ENCODE measurements at regions not wholly inside any gene's neighbourhood (a gene's known extent, or its start where the extent isn't known, plus 50 kb on each side); places are given as distances from the start of the nearest gene placed in this dataset.

- H3K9me3 ChIP-seq (ENCODE audit: insufficient read depth in 2 of 2, low read depth in 1 of 2, low read length in 1 of 2): no peaks in the 10 kb centered on the region
- no peaks in the 10 kb centered on the region for H3K27me3 ChIP-seq (replicated peaks in 1 of 4; ENCODE audit: control insufficient read depth in 3 of 4, extremely low read depth in 1 of 4, insufficient read depth in 3 of 4, low read length in 3 of 4)
- H3K36me3 ChIP-seq (ENCODE audit: control insufficient read depth in 2 of 4, insufficient read depth in 4 of 4, low read length in 3 of 4): no peaks in the 10 kb centered on the region
- no peak overlapping the region for H3K56ac ChIP-seq (replicated peaks; ENCODE audit: insufficient read length, low read depth, low read length)
- no peak overlapping the region for H4K91ac ChIP-seq (replicated peaks; ENCODE audit: insufficient read length, low read length)
- no peak overlapping the region for H4K8ac ChIP-seq (ENCODE audit: extremely low read depth, insufficient read depth, low read length)
- 85% methylated on average over 1 of the region's 1 CpG; no CpG with 5 or more reads in 1 of the 2 experiments for WGBS, 2 experiments (ENCODE audit: extremely low coverage in 1 of 2, insufficient coverage in 1 of 2, insufficient read length in 1 of 2, insufficient replicate concordance in 2 of 2, low coverage in 1 of 2, low lambda C conversion rate in 2 of 2, missing lambda C conversion rate in 1 of 2)
- no peak overlapping the region for H2BK20ac ChIP-seq (ENCODE audit: low read length)
- no peak overlapping the region for H3K9ac ChIP-seq (replicated peaks in 1 of 4; ENCODE audit: extremely low read depth in 1 of 4, low read depth in 3 of 4, low read length in 3 of 4)
- TF ChIP-seq CTBP2 (IDR thresholded peaks at IDR 0.05; ENCODE audit: borderline replicate concordance, insufficient read depth, insufficient read length, low read length) (no peak), SP2 (IDR thresholded peaks at IDR 0.05; ENCODE audit: low read length) (no peak), TAF7 (optimal IDR thresholded peaks at IDR 0.05; ENCODE audit: borderline replicate concordance, low read depth, low read length) (no peak), CTCF (IDR thresholded peaks at IDR 0.05; ENCODE audit: control extremely low read depth in 1 of 3, insufficient read depth in 1 of 3, low read depth in 1 of 3, low read length in 3 of 3) (no peak), CREB1 (IDR thresholded peaks at IDR 0.05) (no peak), EZH2 (IDR thresholded peaks at IDR 0.05; ENCODE audit: low read depth, low read length, severe bottlenecking) (no peak), HDAC2 (IDR thresholded peaks at IDR 0.05; ENCODE audit: borderline replicate concordance in 1 of 2, low read depth in 2 of 2, low read length in 2 of 2) (no peak), MAFK (IDR thresholded peaks at IDR 0.05; ENCODE audit: low read depth, low read length) (no peak), SRF (IDR thresholded peaks at IDR 0.05; ENCODE audit: low read depth, low read length) (no peak), RNF2 (IDR thresholded peaks at IDR 0.05; ENCODE audit: borderline replicate concordance, low read depth, low read length, missing control alignments, poor library complexity, severe bottlenecking) (no peak)
- H3K79me2 ChIP-seq (ENCODE audit: control insufficient read depth in 1 of 2, insufficient read depth in 2 of 2, low read length in 2 of 2): no peaks in the 10 kb centered on the region
- no peak overlapping the region for H2BK12ac ChIP-seq (ENCODE audit: low read depth, low read length)
- no peak overlapping the region for H3K14ac ChIP-seq (ENCODE audit: insufficient read length)
- H2BK120ac ChIP-seq (replicated peaks; ENCODE audit: low read depth, low read length): no peak overlapping the region
- H3K23ac ChIP-seq (ENCODE audit: insufficient read length): no peak overlapping the region
- H3K18ac ChIP-seq (ENCODE audit: extremely low read depth, low read length): no peak overlapping the region
- H2AFZ ChIP-seq (ENCODE audit: low read length): no peak overlapping the region
- H3K27ac ChIP-seq (ENCODE audit: low read depth, low read length): no peak overlapping the region
- ChIA-PET CTCF (ENCODE audit: partially characterized antibody) (interaction anchor here (1.7 kb wide), 1 partner anchor 357 kb away, joined by 5 read pairs; no protein-coding TSS in a partner anchor), POLR2A (ENCODE audit: partially characterized antibody) (no interaction called here)
- no peaks in the 10 kb centered on the region for H3K79me1 ChIP-seq (ENCODE audit: low read depth, low read length)
- H3K4me1 ChIP-seq (replicated peaks in 1 of 4; ENCODE audit: control insufficient read depth in 3 of 4, insufficient read depth in 4 of 4, low read length in 3 of 4): no peaks in the 10 kb centered on the region
- no peak overlapping the region for H3K4ac ChIP-seq (replicated peaks; ENCODE audit: insufficient read length, low read depth, low read length)
- DNase-seq (ENCODE audit: low read depth in 1 of 2, low spot score in 2 of 2) (no peak), FAIRE-seq (no peak)
- no peak overlapping the region for H3K4me2 ChIP-seq (ENCODE audit: insufficient read depth in 1 of 2, low read depth in 2 of 2, low read length in 2 of 2)
- no peak overlapping the region for H2AK5ac ChIP-seq (ENCODE audit: low read depth, low read length)
- H3K23me2 ChIP-seq (ENCODE audit: low read depth, low read length): no peaks in the 10 kb centered on the region
- no peak overlapping the region for H2BK15ac ChIP-seq (ENCODE audit: low read length)
- no peak overlapping the region for H2BK5ac ChIP-seq (ENCODE audit: low read depth, low read length)
- H4K20me1 ChIP-seq (replicated peaks in 1 of 2; ENCODE audit: control insufficient read depth in 1 of 2, insufficient read depth in 2 of 2, low read length in 2 of 2): no peaks in the 10 kb centered on the region
- no peak overlapping the region for H3K4me3 ChIP-seq (ENCODE audit: extremely low read depth in 1 of 4, insufficient read depth in 2 of 4, low read depth in 3 of 4, low read length in 4 of 4)
- no peak overlapping the region for H4K5ac ChIP-seq (ENCODE audit: insufficient read length, low read depth, low read length)
Observed at GRCh38 chr13:56356690-56357089, 784.0 kb upstream of the PRR20A start.

Data from H1 (cell line).